Ovary (tissue), 7 donors: ENCODE measurements at regions not wholly inside any gene's neighbourhood (a gene's known extent, or its start where the extent isn't known, plus 50 kb on each side); places are given as distances from the start of the nearest gene placed in this dataset.
A peak's percentile ranks its signal among the peaks of the same experiment; 100 is the strongest.

Experiments
- DNase-seq, 5 donors: peaks; one replicate each; pipeline ENCODE4 v3.0.0-alpha.2; 2019 to 2020
- H3K27ac ChIP-seq, 2 donors: fragments of 200-600 bp; one replicate each; pipeline versions ENCODE4 v1.5.1 to v1.8.0; 2019 to 2022
- H3K27me3 ChIP-seq: fragments of 200-600 bp; one replicate; pipeline ENCODE4 v1.8.0; 2022
- H3K36me3 ChIP-seq: fragments of 200-600 bp; sonication (generic); one replicate; pipeline ENCODE4 v1.5.1; 2019
- H3K4me1 ChIP-seq: one replicate; pipeline ENCODE4 v1.8.1; 2013; ENCODE audit warnings: mild to moderate bottlenecking, moderate library complexity; ENCODE audit not compliant: insufficient read depth
- H3K4me3 ChIP-seq: fragments of 200-600 bp; sonication (generic); one replicate; pipeline ENCODE4 v1.5.1; 2017
- H3K9me3 ChIP-seq, 2 donors: fragments of 200-600 bp in 1 of 2; sonication (generic) in 1 of 2; one replicate each; pipeline versions ENCODE4 v1.5.1 to v1.8.1; 2013 to 2019; ENCODE audit warnings: mild to moderate bottlenecking in 1 of 2, moderate library complexity in 1 of 2
- EP300 ChIP-seq: sonication (generic); formaldehyde crosslinking; IDR thresholded peaks from one replicate; pipeline ENCODE4 v1.6.1; 2017; ENCODE audit warnings: antibody characterized with exemption
- POLR2A ChIP-seq: fragments of 450-650 bp; IDR thresholded peaks from one replicate; pipeline ENCODE4 v1.6.1; 2017; ENCODE audit warnings: antibody characterized with exemption, mild to moderate bottlenecking, moderate library complexity
- WGBS, 3 donors: extraction: QIAGEN DNeasy Blood & Tissue Kit in 1 of 3; methylation state at CpG; one replicate each; pipeline versions ENCODE4 v1.1.5 to v1.1.7; 2013 to 2017; 5-methylcytosine and 5-hydroxymethylcytosine counted together
- intact Hi-C, 4 donors: fragments of 100-400 bp; cut with DNase I; formaldehyde crosslinking; loops; one replicate each; pipeline versions ENCODE4 v1.11.0 to v1.15.1; 2022 to 2023
- TF ChIP-seq, protein P1 (sequence below), 3 donors: fragments of 450-650 bp in 2 of 3; fragments of 200-600 bp in 1 of 3; IDR thresholded peaks; one replicate each; pipeline versions ENCODE4 v1.5.1 to v1.8.0; 2016 to 2022; ENCODE audit warnings: antibody characterized with exemption in 3 of 3, mild to moderate bottlenecking in 1 of 3
- donor health status: DM: no; HTN: no; CAD: no; lungs with moderate emphysema.
- donor health status: DM: no; HTN: no; CAD: no.
- donor health status: Bipolar disorder and iron deficiency.
- donor health status: DM: no; HTN: no; CAD: no.
- donor health status: DM: yes; HTN: yes; CAD: no.

DNA sequence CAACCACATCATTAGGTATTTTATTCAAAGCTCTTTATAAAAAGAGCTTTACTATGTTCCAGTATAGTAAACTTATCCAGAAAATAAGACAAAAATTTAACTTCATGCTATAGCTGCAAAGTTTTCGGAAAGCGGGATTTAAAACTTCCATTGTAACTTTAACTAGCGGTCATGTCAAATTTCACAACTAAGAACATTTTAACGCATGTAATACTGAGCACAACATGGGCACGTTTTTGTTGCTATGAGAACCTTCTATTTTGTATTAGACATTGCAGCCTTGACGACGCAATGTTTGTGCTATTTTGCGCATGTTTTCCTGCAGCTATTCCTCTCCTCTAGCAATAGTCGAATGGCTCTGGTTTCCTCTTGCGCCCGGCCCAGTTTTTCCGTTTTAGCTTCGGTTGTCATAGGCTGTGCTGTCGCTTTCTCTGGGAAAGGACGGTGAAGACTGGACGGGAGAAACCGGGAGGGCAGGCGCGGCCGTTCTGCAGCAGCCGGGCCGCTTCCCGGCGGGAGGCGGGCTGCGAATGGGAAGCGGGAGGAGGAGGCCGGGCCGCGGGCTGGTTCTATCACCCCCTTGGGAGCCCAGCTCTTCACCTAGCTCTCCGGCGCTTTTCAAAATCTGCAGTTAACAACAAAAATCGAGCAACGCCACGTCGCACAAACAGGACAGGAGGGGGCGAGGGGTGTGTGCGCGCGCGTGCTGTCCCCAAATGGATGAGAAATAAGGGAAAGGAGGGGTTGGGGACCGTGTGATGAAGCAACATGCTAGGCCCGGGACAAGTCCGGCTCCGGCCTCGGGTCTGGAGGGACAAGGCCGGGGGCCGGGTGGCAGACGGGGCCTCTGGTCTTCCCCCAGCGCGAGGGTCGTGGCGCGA is 105.3 kb upstream of the HNRNPU start:
- Histone ChIP-seq H3K36me3 (no peaks in the 10 kb centered on the region), H3K4me3 (peak overlapping the region; percentile 86), H3K9me3 (no peaks in the 10 kb centered on the region), H3K4me1 (peaks cover 8% of the 10 kb centered on the region), H3K27me3 (no peaks in the 10 kb centered on the region), H3K27ac (peak overlapping the region; percentile 97 to 98)
- 1% methylated on average over 53 to 54 of the region's 54 CpGs for WGBS, 3 donors
- peak; percentile 69 to 85 (median 81) for DNase-seq
- TF ChIP-seq EP300 (peak; percentile 22), POLR2A (peak; percentile 85)
- TF ChIP-seq, protein P1, sequence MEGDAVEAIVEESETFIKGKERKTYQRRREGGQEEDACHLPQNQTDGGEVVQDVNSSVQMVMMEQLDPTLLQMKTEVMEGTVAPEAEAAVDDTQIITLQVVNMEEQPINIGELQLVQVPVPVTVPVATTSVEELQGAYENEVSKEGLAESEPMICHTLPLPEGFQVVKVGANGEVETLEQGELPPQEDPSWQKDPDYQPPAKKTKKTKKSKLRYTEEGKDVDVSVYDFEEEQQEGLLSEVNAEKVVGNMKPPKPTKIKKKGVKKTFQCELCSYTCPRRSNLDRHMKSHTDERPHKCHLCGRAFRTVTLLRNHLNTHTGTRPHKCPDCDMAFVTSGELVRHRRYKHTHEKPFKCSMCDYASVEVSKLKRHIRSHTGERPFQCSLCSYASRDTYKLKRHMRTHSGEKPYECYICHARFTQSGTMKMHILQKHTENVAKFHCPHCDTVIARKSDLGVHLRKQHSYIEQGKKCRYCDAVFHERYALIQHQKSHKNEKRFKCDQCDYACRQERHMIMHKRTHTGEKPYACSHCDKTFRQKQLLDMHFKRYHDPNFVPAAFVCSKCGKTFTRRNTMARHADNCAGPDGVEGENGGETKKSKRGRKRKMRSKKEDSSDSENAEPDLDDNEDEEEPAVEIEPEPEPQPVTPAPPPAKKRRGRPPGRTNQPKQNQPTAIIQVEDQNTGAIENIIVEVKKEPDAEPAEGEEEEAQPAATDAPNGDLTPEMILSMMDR (IDR thresholded peaks at IDR 0.05): no peak
- intact Hi-C loops: loop anchor here (1.0 to 10.0 kb wide), 3 partner anchors 105 to 135 kb away; partner anchors contain the start of genes COX20 (in 2 of the 4) and HNRNPU (in 2 of the 4)

DNA sequence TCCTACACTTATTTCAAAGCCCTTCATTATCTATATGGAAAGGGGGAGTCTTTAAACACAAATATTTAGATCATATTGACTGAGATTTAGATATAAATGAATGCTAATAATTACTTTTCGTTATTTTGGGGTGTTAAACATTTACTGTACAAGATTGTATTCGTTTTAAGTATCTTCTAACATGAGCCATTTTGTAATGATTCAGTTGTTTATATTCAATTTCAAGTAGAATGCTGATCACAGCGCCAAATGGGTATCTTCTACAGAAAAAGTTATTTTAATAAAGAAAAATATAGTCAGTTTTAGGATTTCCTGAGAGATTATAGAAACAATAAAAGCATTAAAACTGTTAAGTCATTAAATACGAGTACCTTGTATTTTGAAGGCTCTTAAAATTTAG is 104.5 kb upstream of the HNRNPU start:
- H3K9me3 ChIP-seq: no peaks in the 10 kb centered on the region
- intact Hi-C loops: no loop called here
- H3K27ac ChIP-seq: peak overlapping the region; percentile 97 to 98
- 13 to 33% (median 20%) methylated on average over 4 of the region's 4 CpGs for WGBS, 3 donors
- no peak for TF ChIP-seq EP300
- TF ChIP-seq POLR2A: no peak
- H3K4me1 ChIP-seq: peaks cover 9% of the 10 kb centered on the region
- peak overlapping the region; percentile 86 for H3K4me3 ChIP-seq
- no peaks in the 10 kb centered on the region for H3K27me3 ChIP-seq
- DNase-seq: no peak
- H3K36me3 ChIP-seq: no peaks in the 10 kb centered on the region

DNA sequence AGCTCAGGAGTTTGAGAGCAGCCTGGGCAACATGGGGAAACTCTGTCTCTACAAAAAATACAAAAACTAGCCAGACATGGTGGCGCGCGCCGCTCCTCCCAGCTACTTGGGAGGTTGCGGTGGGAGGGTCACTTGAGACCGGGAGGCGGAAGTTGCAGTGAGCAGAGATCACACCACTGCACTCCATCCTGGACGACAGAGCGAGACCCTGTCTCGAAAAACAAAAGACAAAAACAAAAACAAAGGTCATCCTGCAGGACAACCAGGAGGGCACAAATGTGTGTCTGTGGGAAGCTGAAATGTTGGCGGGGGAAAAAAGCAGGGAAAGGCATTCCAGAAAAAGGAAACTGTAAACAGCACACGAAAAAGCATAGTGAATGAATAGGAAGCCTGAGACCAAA is 104.1 kb upstream of the HNRNPU start:
- no peaks in the 10 kb centered on the region for H3K36me3 ChIP-seq
- H3K4me3 ChIP-seq: no peak overlapping the region
- TF ChIP-seq, protein P1 (IDR thresholded peaks at IDR 0.05): no peak
- TF ChIP-seq POLR2A: no peak
- no peak for TF ChIP-seq EP300
- no peaks in the 10 kb centered on the region for H3K9me3 ChIP-seq
- peak in 2 of 5 donors; percentile 28 to 41 for DNase-seq
- intact Hi-C loops: no loop called here
- WGBS, 3 donors: 55 to 67% (median 65%) methylated on average over 12 of the region's 12 CpGs
- peak overlapping the region in 1 of 2 donors; percentile 97 for H3K27ac ChIP-seq
- no peaks in the 10 kb centered on the region for H3K27me3 ChIP-seq
- H3K4me1 ChIP-seq: peaks cover 9% of the 10 kb centered on the region

DNA sequence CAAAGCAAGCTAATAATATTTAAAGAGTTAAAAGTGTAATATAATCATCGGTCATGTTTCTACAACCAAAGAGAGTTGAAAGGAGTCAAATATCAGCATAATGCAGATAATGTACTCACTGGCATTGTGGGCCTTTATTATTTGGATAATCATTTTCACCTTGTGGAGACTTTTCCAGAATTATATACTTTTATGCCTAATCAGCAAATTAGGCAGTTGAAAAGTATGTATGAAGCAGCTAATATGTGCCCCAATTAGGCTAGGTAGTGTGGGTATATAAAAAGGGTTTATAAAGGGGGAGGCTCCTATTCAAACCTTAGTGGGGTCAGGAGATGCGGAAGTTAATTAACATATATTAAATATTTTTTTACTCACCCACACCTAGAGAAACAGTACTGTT is 102.8 kb upstream of the HNRNPU start:
- intact Hi-C loops: no loop called here
- H3K27me3 ChIP-seq: no peaks in the 10 kb centered on the region
- TF ChIP-seq POLR2A: no peak
- TF ChIP-seq, protein P1 (IDR thresholded peaks at IDR 0.05): no peak
- TF ChIP-seq EP300: no peak
- WGBS, 3 donors: 82 to 91% (median 89%) methylated on average over 2 of the region's 2 CpGs
- H3K9me3 ChIP-seq: no peaks in the 10 kb centered on the region
- peaks cover 9% of the 10 kb centered on the region for H3K4me1 ChIP-seq
- no peak overlapping the region for H3K27ac ChIP-seq
- DNase-seq: no peak
- H3K4me3 ChIP-seq: no peak overlapping the region
- H3K36me3 ChIP-seq: no peaks in the 10 kb centered on the region
